Fibroblast of lung (primary cell): ENCODE measurements at regions not wholly inside any gene's neighbourhood (a gene's known extent, or its start where the extent isn't known, plus 50 kb on each side); places are given as distances from the start of the nearest gene placed in this dataset.

Experiments
- DNase-seq, 2 donors: peaks; one replicate each; pipeline versions ENCODE4 v3.0.0 to v3.0.0-alpha.2; 2010; ENCODE audit warnings: low read depth in 2 of 2
- H2AFZ ChIP-seq: 2 replicates; pipeline ENCODE4 v1.5.1; 2012; ENCODE audit warnings: low read length, control low read depth, inconsistent platforms
- H3K27ac ChIP-seq: 2 replicates; pipeline ENCODE4 v1.5.1; 2011; ENCODE audit warnings: low read length, control low read depth; ENCODE audit not compliant: insufficient read depth
- H3K27me3 ChIP-seq: 2 replicates; pipeline ENCODE4 v1.5.1; 2011; ENCODE audit warnings: mild to moderate bottlenecking, low read length; ENCODE audit not compliant: control insufficient read depth, insufficient read depth
- H3K36me3 ChIP-seq: 2 replicates; pipeline ENCODE4 v1.5.1; 2011; ENCODE audit warnings: low read length; ENCODE audit not compliant: control insufficient read depth, insufficient read depth
- H3K4me1 ChIP-seq: 2 replicates; pipeline ENCODE4 v1.5.1; 2011; ENCODE audit warnings: low read length; ENCODE audit not compliant: control insufficient read depth, insufficient read depth; ENCODE audit errors: extremely low read depth
- H3K4me2 ChIP-seq: 2 replicates; pipeline ENCODE4 v1.5.1; 2011; ENCODE audit warnings: low read length, control low read depth; ENCODE audit not compliant: insufficient read depth; ENCODE audit errors: extremely low read depth
- H3K4me3 ChIP-seq, 4 experiments: fragments of 200-600 bp in 1 of 4; sonication (generic) in 1 of 4; replicated peaks in 1 of 4; 2 replicates each; pipeline ENCODE4 v1.5.1; 2011 to 2016; ENCODE audit warnings: low read length in 4 of 4, low read depth in 3 of 4, mild to moderate bottlenecking in 3 of 4, control low read depth in 2 of 4, inconsistent platforms in 1 of 4, mixed read lengths in 1 of 4; ENCODE audit not compliant: insufficient read depth in 1 of 4; ENCODE audit errors: control extremely low read depth in 1 of 4
- H3K79me2 ChIP-seq: 2 replicates; pipeline ENCODE4 v1.5.1; 2012; ENCODE audit warnings: mild to moderate bottlenecking, low read length, inconsistent platforms; ENCODE audit not compliant: control insufficient read depth, insufficient read depth
- H3K9ac ChIP-seq: 2 replicates; pipeline ENCODE4 v1.5.1; 2011; ENCODE audit warnings: mild to moderate bottlenecking, low read length, control low read depth; ENCODE audit not compliant: insufficient read depth
- H3K9me3 ChIP-seq: 2 replicates; pipeline ENCODE4 v1.5.1; 2012; ENCODE audit warnings: low read depth, low read length; ENCODE audit not compliant: control insufficient read depth, insufficient read depth
- H4K20me1 ChIP-seq: 2 replicates; pipeline ENCODE4 v1.5.1; 2011; ENCODE audit warnings: low read length; ENCODE audit not compliant: control insufficient read depth, insufficient read depth; ENCODE audit errors: extremely low read depth
- EZH2 ChIP-seq: IDR thresholded peaks from 2 replicates; pipeline ENCODE4 v1.5.1; 2012; ENCODE audit warnings: low read length, control low read depth, mild to moderate bottlenecking; ENCODE audit errors: missing control alignments
- TF ChIP-seq, protein P1 (sequence below), 2 donors: IDR thresholded peaks in 1 of 2; conservative IDR thresholded peaks in 1 of 2; 1 replicate in 1 of 2; 2 replicates in 1 of 2; pipeline ENCODE4 v1.5.1; 2011 to 2012; ENCODE audit warnings: low read length in 2 of 2, control low read depth in 1 of 2, inconsistent platforms in 1 of 2, low read depth in 1 of 2, mild to moderate bottlenecking in 1 of 2

DNA sequence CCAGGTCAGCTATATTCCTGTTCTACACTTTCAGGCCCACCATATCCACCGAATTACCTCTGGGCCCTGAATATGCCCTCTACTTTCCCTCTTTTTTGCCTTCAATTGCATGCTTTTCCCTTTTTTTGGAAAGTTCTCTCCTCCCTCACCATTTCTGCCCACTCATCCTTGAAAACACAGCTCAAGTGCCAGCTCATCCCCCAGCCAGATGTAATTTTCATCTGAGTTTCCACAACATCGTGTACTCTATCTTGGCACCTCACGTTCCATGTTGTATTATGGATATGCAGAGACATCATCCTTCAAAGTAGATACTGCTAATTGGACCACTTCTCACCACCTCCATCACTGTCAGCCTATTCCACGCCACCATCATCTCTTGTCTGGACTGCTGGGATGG is 129.8 kb upstream of the HSD17B12 start:
- Histone ChIP-seq H3K36me3 (no peaks in the 10 kb centered on the region), H2AFZ (no peak overlapping the region), H3K79me2 (no peaks in the 10 kb centered on the region), H3K4me1 (no peaks in the 10 kb centered on the region), H3K4me3 (no peak overlapping the region), H3K27ac (no peak overlapping the region), H3K4me2 (no peak overlapping the region), H4K20me1 (no peaks in the 10 kb centered on the region), H3K27me3 (peaks cover 22% of the 10 kb centered on the region), H3K9me3 (no peaks in the 10 kb centered on the region), H3K9ac (no peak overlapping the region)
- DNase-seq: no peak
- TF ChIP-seq, protein P1, sequence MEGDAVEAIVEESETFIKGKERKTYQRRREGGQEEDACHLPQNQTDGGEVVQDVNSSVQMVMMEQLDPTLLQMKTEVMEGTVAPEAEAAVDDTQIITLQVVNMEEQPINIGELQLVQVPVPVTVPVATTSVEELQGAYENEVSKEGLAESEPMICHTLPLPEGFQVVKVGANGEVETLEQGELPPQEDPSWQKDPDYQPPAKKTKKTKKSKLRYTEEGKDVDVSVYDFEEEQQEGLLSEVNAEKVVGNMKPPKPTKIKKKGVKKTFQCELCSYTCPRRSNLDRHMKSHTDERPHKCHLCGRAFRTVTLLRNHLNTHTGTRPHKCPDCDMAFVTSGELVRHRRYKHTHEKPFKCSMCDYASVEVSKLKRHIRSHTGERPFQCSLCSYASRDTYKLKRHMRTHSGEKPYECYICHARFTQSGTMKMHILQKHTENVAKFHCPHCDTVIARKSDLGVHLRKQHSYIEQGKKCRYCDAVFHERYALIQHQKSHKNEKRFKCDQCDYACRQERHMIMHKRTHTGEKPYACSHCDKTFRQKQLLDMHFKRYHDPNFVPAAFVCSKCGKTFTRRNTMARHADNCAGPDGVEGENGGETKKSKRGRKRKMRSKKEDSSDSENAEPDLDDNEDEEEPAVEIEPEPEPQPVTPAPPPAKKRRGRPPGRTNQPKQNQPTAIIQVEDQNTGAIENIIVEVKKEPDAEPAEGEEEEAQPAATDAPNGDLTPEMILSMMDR (conservative IDR thresholded peaks at IDR 0.05 in 1 of 2, IDR thresholded peaks at IDR 0.05 in 1 of 2; ENCODE audit: low read depth in 1 of 2, low read length in 2 of 2): no peak
- no peak for TF ChIP-seq EZH2

DNA sequence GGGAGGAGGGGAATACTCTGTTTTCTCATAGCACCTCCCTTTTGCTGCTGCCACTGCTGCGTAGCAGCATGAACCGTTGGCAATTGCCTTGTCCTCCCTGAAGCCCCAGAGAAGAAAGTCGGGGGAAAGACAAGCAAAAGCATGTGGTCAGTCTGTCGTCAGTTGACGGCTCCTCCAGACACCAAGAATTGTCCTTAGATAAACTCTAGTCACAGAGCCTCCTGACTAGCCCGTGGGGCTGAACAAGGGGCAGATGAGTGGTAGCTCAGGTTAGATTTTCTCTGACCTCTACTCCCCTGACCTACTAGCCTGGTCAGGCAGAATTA is 126.4 kb upstream of the HSD17B12 start:
- H4K20me1 ChIP-seq: no peaks in the 10 kb centered on the region
- H3K79me2 ChIP-seq: no peaks in the 10 kb centered on the region
- no peak for DNase-seq
- no peak overlapping the region for H2AFZ ChIP-seq
- H3K36me3 ChIP-seq: no peaks in the 10 kb centered on the region
- H3K9ac ChIP-seq: no peak overlapping the region
- H3K9me3 ChIP-seq: no peaks in the 10 kb centered on the region
- H3K4me3 ChIP-seq: no peak overlapping the region
- no peak overlapping the region for H3K27ac ChIP-seq
- H3K27me3 ChIP-seq: peaks cover 31% of the 10 kb centered on the region
- no peak for TF ChIP-seq EZH2
- TF ChIP-seq, protein P1 (conservative IDR thresholded peaks at IDR 0.05 in 1 of 2, IDR thresholded peaks at IDR 0.05 in 1 of 2; ENCODE audit: low read depth in 1 of 2, low read length in 2 of 2): no peak
- no peak overlapping the region for H3K4me2 ChIP-seq
- H3K4me1 ChIP-seq: no peaks in the 10 kb centered on the region

DNA sequence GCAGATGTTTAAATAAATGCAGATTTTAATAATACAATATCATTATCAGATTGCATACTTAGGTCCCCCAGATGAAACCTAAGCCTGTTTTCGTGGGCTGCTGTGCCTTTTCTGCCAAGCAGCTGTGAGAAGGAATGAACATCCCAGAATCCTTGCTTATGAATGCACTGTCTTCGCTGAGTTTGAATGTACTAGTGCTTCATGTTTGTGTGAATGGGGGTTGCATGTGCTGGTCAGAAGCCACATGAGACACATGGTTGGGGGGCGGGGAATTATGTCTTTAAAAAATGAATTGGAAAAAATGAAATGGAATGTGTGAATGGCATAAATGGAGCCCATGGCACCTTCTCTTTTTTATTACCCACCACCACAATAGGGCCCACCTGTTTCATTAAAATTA is 125.4 kb upstream of the HSD17B12 start:
- no peak overlapping the region for H2AFZ ChIP-seq
- TF ChIP-seq, protein P1 (conservative IDR thresholded peaks at IDR 0.05 in 1 of 2, IDR thresholded peaks at IDR 0.05 in 1 of 2; ENCODE audit: low read depth in 1 of 2, low read length in 2 of 2): no peak
- no peak for TF ChIP-seq EZH2
- no peaks in the 10 kb centered on the region for H3K79me2 ChIP-seq
- H3K9ac ChIP-seq: no peak overlapping the region
- H3K9me3 ChIP-seq: no peaks in the 10 kb centered on the region
- H3K27ac ChIP-seq: no peak overlapping the region
- no peak overlapping the region for H3K4me3 ChIP-seq
- H4K20me1 ChIP-seq: no peaks in the 10 kb centered on the region
- no peak for DNase-seq
- H3K36me3 ChIP-seq: no peaks in the 10 kb centered on the region
- H3K4me2 ChIP-seq: no peak overlapping the region
- no peaks in the 10 kb centered on the region for H3K4me1 ChIP-seq
- peaks cover 31% of the 10 kb centered on the region for H3K27me3 ChIP-seq
